Testis (tissue), 2 donors: ENCODE measurements at regions not wholly inside any gene's neighbourhood (a gene's known extent, or its start where the extent isn't known, plus 50 kb on each side); places are given as distances from the start of the nearest gene placed in this dataset.

Source experiments
- DNase-seq: peaks from one replicate; pipeline ENCODE4 v3.0.0-alpha.2; 2019
- H3K27ac ChIP-seq, 2 donors: fragments of 200-600 bp; sonication (generic); one replicate each; pipeline ENCODE4 v1.5.1; 2019
- H3K27me3 ChIP-seq: fragments of 200-600 bp; sonication (generic); one replicate; pipeline ENCODE4 v1.5.1; 2019
- H3K36me3 ChIP-seq: fragments of 200-600 bp; sonication (generic); one replicate; pipeline ENCODE4 v1.5.1; 2017; ENCODE audit warnings: low read depth; ENCODE audit errors: missing control alignments
- H3K4me1 ChIP-seq: fragments of 200-600 bp; sonication (generic); one replicate; pipeline ENCODE4 v1.5.1; 2019
- H3K4me3 ChIP-seq, 2 donors: fragments of 200-600 bp; sonication (generic); one replicate each; pipeline ENCODE4 v1.5.1; 2017 to 2019
- H3K9me3 ChIP-seq: fragments of 200-600 bp; sonication (generic); one replicate; pipeline ENCODE4 v1.5.1; 2017
- CTCF ChIP-seq, 3 experiments: fragments of 450-650 bp in 2 of 3; fragments of 200-600 bp in 1 of 3; sonication (generic) in 1 of 3; IDR thresholded peaks; one replicate each; pipeline ENCODE4 v1.5.1; 2016 to 2019; ENCODE audit warnings: antibody characterized with exemption in 3 of 3, mild to moderate bottlenecking in 2 of 3, moderate library complexity in 1 of 3
- POLR2A ChIP-seq: fragments of 450-650 bp; IDR thresholded peaks from one replicate; pipeline ENCODE4 v1.6.1; 2017; ENCODE audit warnings: antibody characterized with exemption, mild to moderate bottlenecking, moderate library complexity
- WGBS, 2 donors: methylation state at CpG; one replicate each; pipeline ENCODE4 v1.1.5; 2018; 5-methylcytosine and 5-hydroxymethylcytosine counted together
- intact Hi-C: fragments of 100-400 bp; cut with DNase I; formaldehyde crosslinking; loops from one replicate; pipeline ENCODE4 v1.15.1; 2023; ENCODE audit warnings: low total_unique reads

GRCh38 chr11:97667057-97667456 is 1277.2 kb downstream of the JRKL start:
- intact Hi-C loops: no loop called here
- 60 to 82% methylated on average over 4 to 20 of the region's 20 CpGs for WGBS, 2 donors
- Histone ChIP-seq H3K4me3 (no peak overlapping the region), H3K27ac (no peak overlapping the region), H3K27me3 (no peaks in the 10 kb centered on the region), H3K4me1 (no peaks in the 10 kb centered on the region), H3K36me3 (no peaks in the 10 kb centered on the region), H3K9me3 (no peaks in the 10 kb centered on the region)
- TF ChIP-seq POLR2A: no peak
- TF ChIP-seq CTCF (IDR thresholded peaks at IDR 0.05): no peak
- DNase-seq: no peak

GRCh38 chr11:97683733-97684132 is 1293.9 kb downstream of the JRKL start:
- Histone ChIP-seq H3K36me3 (no peaks in the 10 kb centered on the region), H3K4me1 (no peaks in the 10 kb centered on the region), H3K9me3 (no peaks in the 10 kb centered on the region), H3K27me3 (no peaks in the 10 kb centered on the region), H3K27ac (no peak overlapping the region), H3K4me3 (no peak overlapping the region)
- no peak for TF ChIP-seq POLR2A
- TF ChIP-seq CTCF (IDR thresholded peaks at IDR 0.05): no peak
- DNase-seq: no peak
- intact Hi-C loops: no loop called here
- 90 to 92% methylated on average over 2 of the region's 2 CpGs for WGBS, 2 donors

- no peak overlapping the region for H3K4me3 ChIP-seq
- intact Hi-C loops: no loop called here
- H3K27me3 ChIP-seq: no peaks in the 10 kb centered on the region
- no peak for TF ChIP-seq CTCF (IDR thresholded peaks at IDR 0.05)
- TF ChIP-seq POLR2A: no peak
- 63 to 68% methylated on average over 5 of the region's 5 CpGs for WGBS, 2 donors
- no peaks in the 10 kb centered on the region for H3K9me3 ChIP-seq
- no peaks in the 10 kb centered on the region for H3K4me1 ChIP-seq
- H3K36me3 ChIP-seq: no peaks in the 10 kb centered on the region
- no peak for DNase-seq
- H3K27ac ChIP-seq: no peak overlapping the region
These were observed 1295.0 kb downstream of the JRKL start for GRCh38 chr11:97684486-97685439.

GRCh38 chr11:97685695-97686094 is 1295.9 kb downstream of the JRKL start:
- intact Hi-C loops: no loop called here
- 81 to 85% methylated on average over 2 of the region's 2 CpGs for WGBS, 2 donors
- no peak overlapping the region for H3K27ac ChIP-seq
- H3K4me3 ChIP-seq: no peak overlapping the region
- no peaks in the 10 kb centered on the region for H3K4me1 ChIP-seq
- H3K27me3 ChIP-seq: no peaks in the 10 kb centered on the region
- H3K9me3 ChIP-seq: no peaks in the 10 kb centered on the region
- no peaks in the 10 kb centered on the region for H3K36me3 ChIP-seq
- no peak for DNase-seq
- TF ChIP-seq CTCF (IDR thresholded peaks at IDR 0.05) (no peak), POLR2A (no peak)

- DNase-seq: no peak
- no peaks in the 10 kb centered on the region for H3K9me3 ChIP-seq
- 91 to 92% methylated on average over 4 of the region's 4 CpGs for WGBS, 2 donors
These were observed 1297.3 kb downstream of the JRKL start for GRCh38 chr11:97687111-97687510.

More at GRCh38 chr11:97687111-97687510, 1297.3 kb downstream of the JRKL start:
- H3K27me3 ChIP-seq: no peaks in the 10 kb centered on the region
- TF ChIP-seq POLR2A: no peak
- TF ChIP-seq CTCF (IDR thresholded peaks at IDR 0.05): no peak
- H3K27ac ChIP-seq: no peak overlapping the region
- no peaks in the 10 kb centered on the region for H3K4me1 ChIP-seq
- intact Hi-C loops: no loop called here
- no peak overlapping the region for H3K4me3 ChIP-seq
- H3K36me3 ChIP-seq: no peaks in the 10 kb centered on the region
